Astrocyte (in vitro differentiated cells and primary cell): ENCODE measurements at regions not wholly inside any gene's neighbourhood (a gene's known extent, or its start where the extent isn't known, plus 50 kb on each side); places are given as distances from the start of the nearest gene placed in this dataset.
"Not testable (repeated sequence)": the region's sequence is repeated elsewhere in the genome, so short reads cannot be mapped to it uniquely, and the experiment has no call there.

ENCODE experiments used
- DNase-seq: peaks from one replicate; pipeline ENCODE4 v3.0.0-alpha.2; 2010; ENCODE audit warnings: low read depth
- FAIRE-seq: peaks from 2 replicates; lab custom pipeline; 2011; peaks lifted over from hg19 to GRCh38; lab: Jason Lieb, UNC
- H2AFZ ChIP-seq: 2 replicates; pipeline ENCODE4 v1.6.0; 2012; ENCODE audit warnings: low read depth, low read length, inconsistent platforms
- H3K27ac ChIP-seq: 2 replicates; pipeline ENCODE4 v1.5.1; 2011; ENCODE audit warnings: low read depth, low read length, inconsistent platforms
- H3K27me3 ChIP-seq: 2 replicates; pipeline ENCODE4 v1.6.0; 2011; ENCODE audit warnings: low read length, inconsistent platforms; ENCODE audit not compliant: insufficient read depth
- H3K36me3 ChIP-seq: 2 replicates; pipeline ENCODE4 v1.5.1; 2011; ENCODE audit warnings: low read length, inconsistent platforms; ENCODE audit not compliant: insufficient read depth
- H3K4me1 ChIP-seq: 2 replicates; pipeline ENCODE4 v1.5.1; 2011; ENCODE audit warnings: low read length, inconsistent platforms; ENCODE audit not compliant: insufficient read depth
- H3K4me2 ChIP-seq: 2 replicates; pipeline ENCODE4 v1.6.0; 2012; ENCODE audit warnings: low read length, inconsistent platforms
- H3K4me3 ChIP-seq: 2 replicates; pipeline ENCODE4 v1.5.1; 2011; ENCODE audit warnings: low read depth, mild to moderate bottlenecking, low read length, inconsistent platforms; ENCODE audit not compliant: insufficient read depth
- H3K79me2 ChIP-seq: 2 replicates; pipeline ENCODE4 v1.6.0; 2012; ENCODE audit warnings: mild to moderate bottlenecking, low read length, inconsistent platforms; ENCODE audit not compliant: insufficient read depth
- H3K9ac ChIP-seq: 2 replicates; pipeline ENCODE4 v1.6.0; 2012; ENCODE audit warnings: mild to moderate bottlenecking, low read length, inconsistent platforms
- H3K9me3 ChIP-seq: 2 replicates; pipeline ENCODE4 v1.5.1; 2012; ENCODE audit warnings: low read depth, mild to moderate bottlenecking, low read length, inconsistent platforms; ENCODE audit not compliant: insufficient read depth
- H4K20me1 ChIP-seq: 2 replicates; pipeline ENCODE4 v1.6.0; 2012; ENCODE audit warnings: low read length, inconsistent platforms; ENCODE audit not compliant: insufficient read depth
- H3K27ac Mint-ChIP-seq: one replicate; pipeline ENCODE4 v1.8.0; 2021; ENCODE audit warnings: mild to moderate bottlenecking, mixed read lengths; ENCODE audit not compliant: unreplicated experiment
- H3K27me3 Mint-ChIP-seq: one replicate; pipeline ENCODE4 v1.8.0; 2021; ENCODE audit warnings: low read depth, mixed read lengths; ENCODE audit not compliant: unreplicated experiment
- H3K36me3 Mint-ChIP-seq: one replicate; pipeline ENCODE4 v1.8.0; 2021; ENCODE audit warnings: low read depth, mixed read lengths; ENCODE audit not compliant: unreplicated experiment
- H3K4me1 Mint-ChIP-seq: one replicate; pipeline ENCODE4 v1.8.0; 2021; ENCODE audit warnings: low read depth, mixed read lengths; ENCODE audit not compliant: unreplicated experiment
- H3K4me3 Mint-ChIP-seq: one replicate; pipeline ENCODE4 v1.8.0; 2021; ENCODE audit warnings: mild to moderate bottlenecking, moderate library complexity, mixed read lengths; ENCODE audit not compliant: unreplicated experiment
- H3K9me3 Mint-ChIP-seq: one replicate; pipeline ENCODE4 v1.8.0; 2021; ENCODE audit warnings: mild to moderate bottlenecking, mixed read lengths; ENCODE audit not compliant: unreplicated experiment
- CTCF ChIP-seq: IDR thresholded peaks from 2 replicates; pipeline ENCODE4 v1.5.1; 2011; ENCODE audit warnings: low read depth, mild to moderate bottlenecking, inconsistent platforms, low read length, moderate library complexity; ENCODE audit not compliant: insufficient read depth
- EZH2 ChIP-seq: IDR thresholded peaks from 2 replicates; pipeline ENCODE4 v1.6.1; 2012; ENCODE audit warnings: mild to moderate bottlenecking, low read length, inconsistent platforms; ENCODE audit not compliant: insufficient read depth

DNA sequence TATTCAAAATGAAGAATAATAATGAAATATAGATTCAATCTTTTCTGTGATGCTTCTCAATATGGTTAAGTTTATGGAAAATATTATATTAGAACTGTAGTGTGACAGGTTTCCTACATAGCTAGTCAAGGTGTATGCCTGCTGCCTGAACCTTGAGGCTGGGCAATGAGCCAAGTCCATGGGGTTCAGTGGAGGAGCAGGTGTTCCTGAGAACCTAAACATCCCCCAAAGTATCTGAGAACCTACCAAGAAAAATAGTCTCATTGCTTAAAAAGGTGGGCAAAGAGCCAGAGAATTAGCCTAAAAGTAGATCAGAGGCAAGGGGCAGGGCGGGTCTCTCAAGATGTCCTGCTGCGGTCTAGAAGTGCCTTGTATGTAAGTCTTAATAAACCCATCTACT, 185.9 kb upstream of the SPHKAP start:
- DNase-seq (no peak), FAIRE-seq (no peak)
- Mint-ChIP-seq H3K9me3 (no peaks in the 10 kb centered on the region), H3K27ac (no peak overlapping the region), H3K4me1 (no peaks in the 10 kb centered on the region), H3K27me3 (no peaks in the 10 kb centered on the region), H3K4me3 (no peak overlapping the region), H3K36me3 (no peaks in the 10 kb centered on the region)
- Histone ChIP-seq H3K79me2 (no peaks in the 10 kb centered on the region), H3K36me3 (no peaks in the 10 kb centered on the region), H3K27ac (no peak overlapping the region), H3K4me2 (no peak overlapping the region), H3K9ac (no peak overlapping the region), H3K4me3 (no peak overlapping the region), H2AFZ (no peak overlapping the region), H3K9me3 (peaks cover 2% of the 10 kb centered on the region), H3K27me3 (no peaks in the 10 kb centered on the region), H4K20me1 (no peaks in the 10 kb centered on the region), H3K4me1 (no peaks in the 10 kb centered on the region)
- TF ChIP-seq CTCF, result no peak
- TF ChIP-seq EZH2, result no peak

DNA sequence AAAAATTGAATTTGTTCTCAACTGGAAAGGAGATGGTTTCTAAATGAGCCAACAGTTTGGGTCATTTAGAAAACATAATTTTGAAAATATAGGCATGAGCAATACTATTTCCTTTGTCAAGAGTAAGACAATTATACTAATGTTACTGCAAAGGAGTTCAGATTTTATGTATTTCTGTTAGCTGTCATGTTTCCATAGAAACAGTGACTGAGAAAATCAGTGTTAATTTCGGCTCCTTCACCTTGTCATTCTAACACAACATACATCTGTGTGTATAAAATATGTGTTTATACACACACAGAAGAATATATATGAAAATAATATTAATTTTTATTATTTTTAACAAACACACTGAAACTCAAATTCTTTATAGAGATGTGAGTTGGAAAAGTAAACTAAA, 178.0 kb upstream of the SPHKAP start:
- no peak overlapping the region for H3K4me3 Mint-ChIP-seq
- Histone ChIP-seq H3K27ac (no peak overlapping the region), H3K9me3 (no peaks in the 10 kb centered on the region), H3K4me1 (no peaks in the 10 kb centered on the region), H3K27me3 (no peaks in the 10 kb centered on the region), H4K20me1 (no peaks in the 10 kb centered on the region), H3K4me3 (no peak overlapping the region), H3K36me3 (no peaks in the 10 kb centered on the region), H3K4me2 (no peak overlapping the region), H3K9ac (no peak overlapping the region), H3K79me2 (no peaks in the 10 kb centered on the region), H2AFZ (no peak overlapping the region)
- TF ChIP-seq EZH2 (no peak), CTCF (no peak)
- H3K4me1 Mint-ChIP-seq, result no peaks in the 10 kb centered on the region
- DNase-seq (no peak), FAIRE-seq (no peak)
- no peak overlapping the region for H3K27ac Mint-ChIP-seq
- no peaks in the 10 kb centered on the region for H3K9me3 Mint-ChIP-seq
- H3K27me3 Mint-ChIP-seq, result no peaks in the 10 kb centered on the region
- H3K36me3 Mint-ChIP-seq, result no peaks in the 10 kb centered on the region

DNA sequence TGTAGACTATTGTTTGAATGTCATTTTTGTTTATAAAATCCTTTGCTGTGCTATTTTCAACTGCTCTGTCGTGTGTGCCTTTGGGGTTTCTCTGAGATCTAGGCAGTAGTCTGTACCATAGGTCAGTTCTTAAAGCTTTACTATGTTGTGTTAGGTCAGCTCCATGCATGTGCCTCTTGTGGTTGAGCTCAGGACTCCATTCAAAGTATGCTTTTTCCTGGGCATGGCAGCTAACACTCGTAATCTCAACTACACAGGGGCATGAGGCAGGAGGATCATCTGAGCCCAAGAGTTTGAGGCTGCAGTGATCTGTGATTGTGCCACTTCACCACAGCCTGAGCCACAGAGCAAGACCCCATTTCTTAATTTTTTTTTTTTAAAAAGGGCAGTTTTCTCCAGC, 174.4 kb upstream of the SPHKAP start:
- H3K79me2 ChIP-seq, result no peaks in the 10 kb centered on the region
- H4K20me1 ChIP-seq, result no peaks in the 10 kb centered on the region
- DNase-seq (no peak), FAIRE-seq (no peak)
- H3K27ac Mint-ChIP-seq, result no peak overlapping the region
- H3K36me3 ChIP-seq, result no peaks in the 10 kb centered on the region
- no peak overlapping the region for H3K27ac ChIP-seq
- H3K9me3 ChIP-seq, result no peaks in the 10 kb centered on the region
- peaks cover 3% of the 10 kb centered on the region for H3K4me1 Mint-ChIP-seq
- no peak overlapping the region for H3K4me3 Mint-ChIP-seq
- no peaks in the 10 kb centered on the region for H3K9me3 Mint-ChIP-seq
- H3K27me3 Mint-ChIP-seq, result no peaks in the 10 kb centered on the region
- no peak overlapping the region for H2AFZ ChIP-seq
- no peaks in the 10 kb centered on the region for H3K4me1 ChIP-seq
- no peak overlapping the region for H3K9ac ChIP-seq
- no peak overlapping the region for H3K4me3 ChIP-seq
- TF ChIP-seq EZH2 (no peak), CTCF (no peak)
- H3K4me2 ChIP-seq, result no peak overlapping the region
- no peaks in the 10 kb centered on the region for H3K36me3 Mint-ChIP-seq
- no peaks in the 10 kb centered on the region for H3K27me3 ChIP-seq

DNA sequence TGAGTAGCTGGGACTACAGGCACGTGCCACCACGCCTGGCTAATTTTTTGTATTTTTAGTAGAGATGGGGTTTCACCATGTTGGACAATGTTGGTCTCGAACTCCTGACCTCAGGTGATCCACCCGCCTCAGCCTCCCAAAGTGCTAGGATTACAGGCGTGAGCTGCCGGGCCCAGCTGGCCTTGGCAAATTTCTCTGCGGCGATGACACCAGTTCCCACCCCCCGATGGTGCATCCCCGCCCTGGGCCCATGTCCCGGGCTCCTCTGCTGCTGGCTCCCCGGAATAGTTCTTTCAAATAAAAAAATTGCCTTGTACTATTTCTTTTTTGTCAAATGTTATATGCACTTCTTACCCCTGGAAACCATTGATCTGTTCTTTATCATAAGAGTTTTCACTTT, 171.5 kb upstream of the SPHKAP start:
- not testable (repeated sequence) for H3K9me3 ChIP-seq, H4K20me1 ChIP-seq, H3K9me3 Mint-ChIP-seq, H3K9ac ChIP-seq, H2AFZ ChIP-seq, H3K79me2 ChIP-seq, H3K4me3 Mint-ChIP-seq, H3K4me1 ChIP-seq, H3K36me3 ChIP-seq, H3K4me2 ChIP-seq, H3K36me3 Mint-ChIP-seq, H3K4me1 Mint-ChIP-seq, H3K4me3 ChIP-seq, H3K27ac Mint-ChIP-seq, DNase-seq, FAIRE-seq, H3K27me3 Mint-ChIP-seq, H3K27me3 ChIP-seq, H3K27ac ChIP-seq
